Neuronal stem cell (in vitro differentiated cells): ENCODE measurements at regions not wholly inside any gene's neighbourhood (a gene's known extent, or its start where the extent isn't known, plus 50 kb on each side); places are given as distances from the start of the nearest gene placed in this dataset.
"Not testable (repeated sequence)": the region's sequence is repeated elsewhere in the genome, so short reads cannot be mapped to it uniquely, and the experiment has no call there.

Experiments
- DNase-seq: peaks from one replicate; pipeline ENCODE4 v3.0.0-alpha.2; 2013; ENCODE audit warnings: low spot score
- H2AFZ ChIP-seq: one replicate; pipeline ENCODE4 v1.6.1; 2013; ENCODE audit warnings: mild to moderate bottlenecking, low read length, inconsistent platforms
- H2AK5ac ChIP-seq: 2 replicates; pipeline ENCODE4 v1.6.1; 2013; ENCODE audit warnings: low read depth, mild to moderate bottlenecking, inconsistent platforms, low read length, moderate library complexity, mixed read lengths
- H2BK120ac ChIP-seq: 2 replicates; pipeline ENCODE4 v1.6.1; 2013; ENCODE audit warnings: low read depth, mild to moderate bottlenecking, inconsistent platforms, low read length, moderate library complexity, mixed read lengths
- H2BK12ac ChIP-seq: one replicate; pipeline ENCODE4 v1.6.1; 2013; ENCODE audit warnings: low read length, inconsistent platforms
- H2BK15ac ChIP-seq: 2 replicates; pipeline ENCODE4 v1.6.1; 2013; ENCODE audit warnings: mild to moderate bottlenecking, low read length, inconsistent platforms, mixed read lengths
- H2BK5ac ChIP-seq: one replicate; pipeline ENCODE4 v1.6.1; 2013; ENCODE audit warnings: inconsistent platforms, mild to moderate bottlenecking, low read length, moderate library complexity
- H3K14ac ChIP-seq: one replicate; pipeline ENCODE4 v1.6.1; 2013; ENCODE audit warnings: low read length, inconsistent platforms
- H3K18ac ChIP-seq: 2 replicates; pipeline ENCODE4 v1.6.1; 2013; ENCODE audit warnings: low read length, inconsistent platforms
- H3K23ac ChIP-seq: 2 replicates; pipeline ENCODE4 v1.6.1; 2013; ENCODE audit warnings: low read depth, mild to moderate bottlenecking, mixed read lengths, low read length, inconsistent platforms; ENCODE audit not compliant: poor library complexity
- H3K27ac ChIP-seq: replicated peaks from 3 replicates; pipeline ENCODE4 v1.5.1; 2013; ENCODE audit warnings: low read length, inconsistent platforms
- H3K27me3 ChIP-seq, 3 experiments: 2 replicates each; pipeline ENCODE4 v1.6.1; 2013; ENCODE audit warnings: low read length in 3 of 3, mild to moderate bottlenecking in 2 of 3, inconsistent platforms in 1 of 3, low read depth in 1 of 3, mixed read lengths in 1 of 3, moderate library complexity in 1 of 3; ENCODE audit not compliant: control insufficient read depth in 3 of 3, insufficient read depth in 3 of 3
- H3K36me3 ChIP-seq, 2 donors: replicated peaks in 1 of 2; 2 replicates each; pipeline ENCODE4 v1.6.1; 2013; ENCODE audit warnings: low read length in 2 of 2; ENCODE audit not compliant: control insufficient read depth in 2 of 2, insufficient read depth in 2 of 2
- H3K4ac ChIP-seq: 2 replicates; pipeline ENCODE4 v1.6.1; 2013; ENCODE audit warnings: inconsistent platforms, mild to moderate bottlenecking, low read length, moderate library complexity
- H3K4me1 ChIP-seq, 2 donors: 1 replicate in 1 of 2; 2 replicates in 1 of 2; pipeline ENCODE4 v1.6.1; 2013; ENCODE audit warnings: low read length in 2 of 2, low read depth in 1 of 2; ENCODE audit not compliant: control insufficient read depth in 2 of 2, insufficient read depth in 1 of 2
- H3K4me2 ChIP-seq: one replicate; pipeline ENCODE4 v1.6.1; 2013; ENCODE audit warnings: mild to moderate bottlenecking, low read length, inconsistent platforms; ENCODE audit not compliant: insufficient read depth, poor library complexity, severe bottlenecking
- H3K4me3 ChIP-seq, 2 donors: 2 replicates each; pipeline ENCODE4 v1.5.1; 2013; ENCODE audit warnings: low read length in 2 of 2, mild to moderate bottlenecking in 2 of 2, inconsistent platforms in 1 of 2, moderate library complexity in 1 of 2
- H3K79me1 ChIP-seq: one replicate; pipeline ENCODE4 v1.6.1; 2013; ENCODE audit warnings: low read depth, mild to moderate bottlenecking, inconsistent platforms, low read length, moderate library complexity
- H3K9ac ChIP-seq: one replicate; pipeline ENCODE4 v1.6.1; 2013; ENCODE audit warnings: mild to moderate bottlenecking, low read depth, low read length, inconsistent platforms; ENCODE audit not compliant: poor library complexity
- H3K9me3 ChIP-seq, 2 donors: replicated peaks in 1 of 2; 2 replicates each; pipeline versions ENCODE3 to v1.6.1; 2013; ENCODE audit warnings: low read length in 2 of 2, mild to moderate bottlenecking in 2 of 2, inconsistent platforms in 1 of 2, low read depth in 1 of 2, mixed read lengths in 1 of 2, moderate library complexity in 1 of 2; ENCODE audit not compliant: control insufficient read depth in 2 of 2, insufficient read depth in 1 of 2
- H4K8ac ChIP-seq: one replicate; pipeline ENCODE4 v1.6.1; 2013; ENCODE audit warnings: low read depth, mild to moderate bottlenecking, inconsistent platforms, low read length, moderate library complexity
- H4K91ac ChIP-seq: one replicate; pipeline ENCODE4 v1.6.1; 2013; ENCODE audit warnings: low read length, low read depth, mild to moderate bottlenecking, inconsistent platforms; ENCODE audit not compliant: poor library complexity
- WGBS, 2 donors: extraction: QIAGEN DNeasy Blood & Tissue Kit; methylation state at CpG; one replicate each; pipeline ENCODE4 v1.1.7; 2013; ENCODE audit warnings: missing lambda C conversion rate in 2 of 2, mixed read lengths in 1 of 2; ENCODE audit not compliant: insufficient read length in 2 of 2, insufficient replicate concordance in 1 of 2; ENCODE audit errors: extremely low coverage in 2 of 2; 5-methylcytosine and 5-hydroxymethylcytosine counted together

DNA sequence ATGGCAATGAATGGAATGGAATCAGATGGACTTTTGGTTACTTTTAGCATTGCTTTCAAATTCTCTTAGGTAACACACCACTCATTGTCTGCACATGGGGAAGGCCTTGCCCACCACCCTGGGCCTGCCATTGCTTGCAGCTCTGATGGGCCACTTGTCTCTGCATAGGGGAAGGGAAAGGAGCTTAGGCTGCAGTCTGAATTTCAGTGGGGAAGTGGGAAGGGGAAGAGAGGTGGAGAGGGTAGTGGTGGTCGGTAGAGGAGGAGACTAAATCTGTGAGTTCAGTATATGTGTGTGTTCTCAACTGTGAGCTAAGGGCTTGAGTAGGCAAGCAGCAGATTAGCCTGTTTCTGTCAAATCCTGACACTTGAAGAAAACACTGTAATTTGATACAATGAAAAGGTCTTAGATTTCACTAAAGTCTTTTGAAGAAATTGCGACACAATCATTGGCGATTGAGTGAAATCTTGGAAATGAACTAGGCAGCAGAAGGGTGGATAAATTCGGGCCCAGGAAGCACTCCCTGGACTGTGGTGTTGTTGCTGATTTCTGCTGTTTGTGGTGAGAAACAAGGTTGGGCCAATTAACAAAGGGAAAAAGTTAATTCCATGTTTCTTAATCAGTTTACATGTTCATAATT is 80.6 kb downstream of the OTOR start:
- H3K79me1 ChIP-seq: no peaks in the 10 kb centered on the region
- no peaks in the 10 kb centered on the region for H3K9me3 ChIP-seq
- no peak overlapping the region for H3K4me2 ChIP-seq
- H3K27me3 ChIP-seq: no peaks in the 10 kb centered on the region
- no peak for DNase-seq
- H3K23ac ChIP-seq: no peak overlapping the region
- no peak overlapping the region for H3K27ac ChIP-seq
- H3K4me1 ChIP-seq: no peaks in the 10 kb centered on the region
- H3K14ac ChIP-seq: no peak overlapping the region
- no peak overlapping the region for H3K9ac ChIP-seq
- 100% methylated on average over 1 of the region's 4 CpGs; no CpG with 5 or more reads in 1 of the 2 donors for WGBS, 2 donors
- H2BK5ac ChIP-seq: no peak overlapping the region
- no peak overlapping the region for H3K4me3 ChIP-seq
- no peak overlapping the region for H3K4ac ChIP-seq
- H2BK120ac ChIP-seq: no peak overlapping the region
- no peaks in the 10 kb centered on the region for H3K36me3 ChIP-seq
- no peak overlapping the region for H4K91ac ChIP-seq
- no peak overlapping the region for H2AK5ac ChIP-seq
- no peak overlapping the region for H3K18ac ChIP-seq
- H2AFZ ChIP-seq: no peak overlapping the region
- H2BK12ac ChIP-seq: no peak overlapping the region
- no peak overlapping the region for H4K8ac ChIP-seq
- no peak overlapping the region for H2BK15ac ChIP-seq

DNA sequence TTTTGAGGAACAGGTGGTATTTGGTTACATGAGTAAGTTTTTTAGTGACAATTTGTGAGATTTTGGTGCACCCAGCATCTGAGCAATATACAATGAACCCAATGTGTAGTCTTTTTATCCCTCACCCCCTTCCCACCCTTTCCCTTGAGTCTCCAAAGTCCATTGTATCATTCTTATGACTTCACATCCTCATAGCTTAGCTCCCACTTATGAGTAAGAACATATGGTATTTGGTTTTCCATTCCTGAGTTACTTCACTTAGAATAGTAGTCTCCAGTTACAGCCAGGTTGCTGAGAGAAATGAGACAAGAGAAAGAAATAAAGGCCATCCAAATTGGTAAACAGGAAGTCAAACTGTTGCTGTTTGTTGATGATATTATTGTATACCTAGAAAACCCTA is 87.5 kb downstream of the OTOR start:
- H3K79me1 ChIP-seq, H3K27ac ChIP-seq, H3K36me3 ChIP-seq, H2AFZ ChIP-seq, DNase-seq, H3K9me3 ChIP-seq, H2AK5ac ChIP-seq, H3K23ac ChIP-seq, H3K4me2 ChIP-seq, H3K18ac ChIP-seq, H3K4ac ChIP-seq, H3K14ac ChIP-seq, H3K4me1 ChIP-seq, H2BK15ac ChIP-seq, H2BK120ac ChIP-seq, H4K8ac ChIP-seq, H4K91ac ChIP-seq, H3K4me3 ChIP-seq, H2BK12ac ChIP-seq, H3K9ac ChIP-seq, H3K27me3 ChIP-seq, H2BK5ac ChIP-seq: not testable (repeated sequence)

DNA sequence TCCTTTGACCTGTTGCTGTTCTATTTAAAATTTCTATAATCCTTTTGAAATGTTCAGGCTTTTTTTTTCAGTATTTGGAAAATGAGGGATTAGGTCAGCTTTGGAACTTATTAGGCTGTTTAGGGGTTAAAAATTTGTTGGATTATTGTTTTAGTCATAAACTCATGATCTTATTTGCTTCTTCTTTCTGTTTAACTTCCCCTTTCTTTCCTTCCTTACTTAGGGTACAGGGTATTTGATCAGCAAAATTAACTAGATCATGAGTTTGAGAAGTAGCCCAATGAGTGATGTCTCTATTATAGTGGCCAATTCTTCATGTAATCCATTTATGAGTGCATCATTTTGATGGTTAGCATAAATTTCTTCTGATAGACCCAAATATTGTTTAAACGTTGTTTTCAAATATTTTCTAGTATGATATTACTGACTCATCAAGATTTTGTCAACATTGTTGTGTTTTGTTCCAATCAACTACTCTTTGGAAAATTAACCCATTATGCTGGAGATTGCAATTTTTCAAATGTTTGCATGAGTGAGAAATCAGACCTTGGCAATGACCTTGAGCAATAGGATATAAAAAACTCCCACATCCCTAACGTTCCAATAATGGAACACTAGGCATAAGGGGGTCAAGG is 94.4 kb downstream of the OTOR start:
- no peak overlapping the region for H4K8ac ChIP-seq
- WGBS, 2 donors: no CpG with 5 or more reads among the region's 2 CpGs
- no peak for DNase-seq

DNA sequence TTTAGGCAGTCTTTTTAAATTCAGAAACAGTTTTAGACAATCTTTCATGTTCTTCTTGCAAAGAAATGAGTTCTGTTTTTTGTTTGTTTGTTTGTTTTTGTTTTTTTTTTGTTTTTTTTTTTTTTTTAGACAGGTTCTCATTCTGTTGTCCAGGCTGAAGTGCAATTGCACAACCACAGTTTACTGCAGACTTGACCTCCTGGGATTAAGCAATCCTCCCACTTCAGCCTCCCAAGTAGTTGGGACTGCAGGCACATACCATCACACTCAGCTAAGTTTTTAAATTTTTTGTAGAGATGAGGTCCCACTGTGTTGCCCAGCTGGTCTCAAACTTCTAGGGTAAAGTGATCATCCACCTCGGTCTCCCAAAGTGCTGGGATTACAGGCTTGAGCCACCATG is 96.2 kb downstream of the OTOR start:
- no peak for DNase-seq
- Histone ChIP-seq H3K27ac (no peak overlapping the region), H2BK15ac (no peak overlapping the region), H3K4ac (no peak overlapping the region), H3K4me2 (no peak overlapping the region), H3K79me1 (no peaks in the 10 kb centered on the region), H3K4me1 (peaks cover 0 to 3% of the 10 kb centered on the region in 2 donors), H3K18ac (no peak overlapping the region), H3K4me3 (no peak overlapping the region), H2BK5ac (no peak overlapping the region), H2BK12ac (no peak overlapping the region), H4K8ac (no peak overlapping the region), H3K23ac (no peak overlapping the region), H2AFZ (no peak overlapping the region), H4K91ac (no peak overlapping the region), H3K9me3 (no peaks in the 10 kb centered on the region), H2BK120ac (no peak overlapping the region), H2AK5ac (no peak overlapping the region), H3K27me3 (no peaks in the 10 kb centered on the region), H3K14ac (no peak overlapping the region), H3K9ac (no peak overlapping the region), H3K36me3 (no peaks in the 10 kb centered on the region)
- no CpG with 5 or more reads among the region's 1 CpG for WGBS, 2 donors

More for the DNA sequence above, 94.4 kb downstream of the OTOR start:
- Histone ChIP-seq H3K9me3 (no peaks in the 10 kb centered on the region), H2AK5ac (no peak overlapping the region), H3K4me1 (peaks cover 0 to 3% of the 10 kb centered on the region in 2 donors), H2BK15ac (no peak overlapping the region), H3K14ac (no peak overlapping the region), H2AFZ (no peak overlapping the region), H2BK5ac (no peak overlapping the region), H3K9ac (no peak overlapping the region), H3K4me3 (no peak overlapping the region), H4K91ac (no peak overlapping the region), H3K79me1 (no peaks in the 10 kb centered on the region), H3K23ac (no peak overlapping the region), H2BK120ac (no peak overlapping the region), H3K27ac (no peak overlapping the region), H3K18ac (no peak overlapping the region), H2BK12ac (no peak overlapping the region), H3K4ac (no peak overlapping the region), H3K36me3 (no peaks in the 10 kb centered on the region), H3K27me3 (no peaks in the 10 kb centered on the region), H3K4me2 (no peak overlapping the region)
